HG02943 (cell line): ENCODE measurements at regions not wholly inside any gene's neighbourhood (a gene's known extent, or its start where the extent isn't known, plus 50 kb on each side); places are given as distances from the start of the nearest gene placed in this dataset.

ENCODE experiments used
- ATAC-seq: cut with Tn5 transposase; IDR thresholded peaks from one replicate; pipeline ENCODE4 v1.9.1; 2021; ENCODE audit warnings: mild to moderate bottlenecking, low read depth, moderate library complexity; ENCODE audit not compliant: unreplicated experiment

GRCh38 chr9:19614294-19614693 is 174.5 kb downstream of the SLC24A2 start:
- no peak for ATAC-seq

GRCh38 chr9:19600538-19600937 is 188.3 kb downstream of the SLC24A2 start:
- no peak for ATAC-seq

DNA sequence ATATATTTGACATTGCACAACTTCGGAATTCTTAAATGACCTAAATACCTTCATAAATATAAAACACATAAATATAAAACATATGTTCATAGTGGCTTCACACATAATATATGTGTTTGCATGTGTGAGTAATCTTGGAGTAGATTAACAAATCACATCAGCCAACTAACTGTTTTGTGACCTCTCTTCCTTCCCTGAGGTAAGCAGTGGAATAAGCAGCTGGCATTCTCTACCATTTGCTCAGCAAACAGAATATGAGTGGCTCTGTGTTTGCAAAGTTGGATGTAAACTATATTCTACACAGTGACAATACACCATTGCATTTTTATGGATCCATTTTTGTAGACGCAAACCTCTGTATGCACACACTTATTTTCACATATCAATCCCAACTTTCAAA is 189.9 kb downstream of the ACER2 start:
- ATAC-seq = no peak

DNA sequence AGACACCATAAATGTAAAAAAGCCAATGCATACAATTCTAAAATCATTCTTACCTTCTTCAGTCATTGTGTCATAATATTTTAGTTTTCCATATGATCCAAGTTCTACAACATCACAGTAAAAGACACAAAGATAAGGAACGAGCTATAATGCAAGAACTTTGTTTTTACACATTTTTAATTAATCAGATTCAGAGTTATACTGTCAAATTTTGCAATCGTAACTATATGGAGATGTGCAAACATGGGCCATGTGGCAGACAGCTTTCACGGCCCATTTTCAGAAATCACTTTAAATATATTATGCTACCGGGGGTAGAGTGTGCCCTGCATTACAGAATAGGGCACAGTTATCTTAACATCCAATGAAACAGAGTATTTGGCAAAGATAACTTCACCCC is 188.4 kb downstream of the ACER2 start:
- ATAC-seq = no peak

DNA sequence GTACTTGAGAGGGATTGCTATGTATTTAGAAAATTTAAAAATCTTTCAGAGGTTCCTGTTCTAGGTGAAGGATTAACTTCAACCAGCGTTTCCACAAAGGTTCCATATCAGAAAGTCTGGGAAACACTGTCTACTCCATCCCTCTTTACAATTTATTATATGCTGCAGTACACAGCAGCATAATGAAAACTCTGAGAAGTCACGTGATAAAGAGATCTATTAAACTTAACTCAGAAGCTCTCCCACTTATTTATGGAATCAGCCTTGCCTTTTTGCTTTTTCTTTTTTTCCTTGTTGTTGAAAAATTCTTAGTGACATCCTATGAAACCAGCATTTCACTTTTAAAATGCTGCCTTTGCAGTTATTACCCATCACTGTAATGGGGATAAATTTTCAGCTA is 186.2 kb downstream of the ACER2 start:
- no peak for ATAC-seq

GRCh38 chr9:19587678-19588077 is 178.9 kb downstream of the ACER2 start:
- ATAC-seq = no peak

GRCh38 chr9:19583890-19584289 is 175.1 kb downstream of the ACER2 start:
- ATAC-seq = no peak

- ATAC-seq = no peak
These were observed 168.6 kb downstream of the ACER2 start for GRCh38 chr9:19577411-19577810.

DNA sequence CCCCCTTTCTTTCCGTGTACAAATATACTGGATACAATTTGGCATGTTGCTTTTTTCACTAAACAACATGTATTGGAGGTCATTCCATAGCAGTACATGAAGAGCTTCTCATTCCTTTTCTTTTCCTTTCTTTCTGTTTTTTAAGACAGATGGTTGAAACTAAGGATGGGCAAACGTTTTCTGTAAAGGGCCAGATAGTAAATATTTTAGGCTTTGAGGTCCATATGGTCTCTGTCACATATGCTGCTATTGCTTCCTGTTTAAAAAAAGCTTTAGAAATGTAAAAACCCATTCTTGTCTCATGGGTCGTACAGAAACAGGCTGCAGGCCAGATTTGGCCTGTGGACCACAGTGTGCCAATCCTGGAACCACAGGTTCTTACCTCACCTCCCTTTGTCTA is 160.1 kb downstream of the ACER2 start:
- no peak for ATAC-seq

GRCh38 chr9:19564396-19565061 is 155.7 kb downstream of the ACER2 start:
- ATAC-seq = no peak

DNA sequence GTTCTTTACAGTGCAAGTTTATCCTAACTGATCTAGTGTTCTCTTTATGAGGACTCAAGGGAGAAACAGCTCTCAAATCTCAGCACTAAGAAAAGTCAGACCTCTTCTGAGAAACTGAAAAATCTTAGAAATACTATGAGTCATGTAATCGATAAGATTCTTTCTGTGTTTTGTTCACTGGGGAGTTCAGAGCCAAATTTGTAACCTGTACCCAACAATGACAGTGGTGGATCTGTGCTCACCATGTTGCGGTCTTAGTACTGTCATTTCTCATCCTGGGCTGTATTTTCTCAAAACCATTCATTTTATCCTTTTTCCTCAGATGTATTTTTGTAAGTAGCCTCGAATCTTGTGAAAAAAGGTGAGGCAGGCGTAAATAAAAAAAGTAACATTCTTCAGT is 146.4 kb downstream of the ACER2 start:
- no peak for ATAC-seq

DNA sequence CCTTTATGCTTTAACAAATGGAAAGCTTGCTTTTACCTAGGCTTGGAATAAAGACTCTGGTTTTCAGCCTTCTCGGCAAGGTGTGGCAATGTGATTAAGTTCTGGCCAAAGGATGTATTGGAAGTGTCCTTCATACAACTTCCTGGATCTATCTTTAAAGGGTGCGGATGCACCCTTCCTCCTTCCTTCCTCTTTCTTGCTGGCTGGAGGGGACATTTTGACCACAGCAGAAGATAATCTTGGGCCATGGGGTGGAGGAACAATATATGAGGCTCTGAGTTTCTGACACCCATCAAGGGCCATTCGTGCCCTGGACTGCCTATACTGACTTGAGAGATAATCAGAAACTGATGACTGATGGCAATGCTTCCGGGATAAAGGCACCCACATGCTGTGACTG is 145.7 kb downstream of the ACER2 start:
- no peak for ATAC-seq

GRCh38 chr9:19553441-19553840 is 144.6 kb downstream of the ACER2 start:
- no peak for ATAC-seq

DNA sequence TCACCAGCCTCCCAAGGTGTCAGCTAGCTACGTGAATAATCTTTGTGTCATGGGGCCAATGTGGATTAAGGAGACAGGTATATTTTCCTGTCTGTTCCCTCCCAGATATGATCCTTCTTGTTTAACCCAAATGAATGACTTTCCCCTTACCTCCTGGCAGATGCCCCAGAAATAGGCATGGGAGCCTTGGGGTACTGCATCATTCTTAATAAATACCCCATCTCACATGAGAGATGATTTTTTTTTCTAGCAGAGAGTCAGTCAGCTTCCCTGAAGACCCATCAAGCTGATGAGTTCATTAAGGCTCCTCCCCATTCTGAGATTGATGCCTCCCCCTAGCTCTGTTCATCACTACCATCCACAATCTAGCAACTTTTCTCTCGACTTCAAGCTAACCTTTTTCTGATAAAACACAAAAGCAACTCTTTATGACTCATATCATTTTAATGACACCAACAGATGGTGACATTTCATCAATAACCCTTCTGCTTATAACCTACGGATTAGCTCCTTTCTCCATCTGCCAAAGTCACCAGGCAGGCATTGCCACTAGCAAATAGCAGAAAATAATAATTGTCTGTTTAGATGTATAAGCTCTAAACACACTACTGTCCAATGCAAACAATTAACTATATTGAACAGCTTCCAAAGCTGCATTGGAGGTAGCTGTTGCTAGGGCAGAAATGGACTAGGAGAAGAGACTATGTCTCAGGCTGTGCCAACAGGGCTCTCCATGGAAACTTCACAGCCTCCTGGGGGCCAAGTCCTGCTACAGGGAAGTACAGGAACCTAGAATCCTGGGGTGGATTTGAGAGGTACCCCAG is 143.7 kb downstream of the ACER2 start:
- no peak for ATAC-seq

- no peak for ATAC-seq
These were observed 142.5 kb downstream of the ACER2 start for GRCh38 chr9:19551124-19551929.

- no peak for ATAC-seq
These were observed 141.2 kb downstream of the ACER2 start for GRCh38 chr9:19550009-19550408.

GRCh38 chr9:19533373-19533772 is 124.6 kb downstream of the ACER2 start:
- ATAC-seq = no peak

GRCh38 chr9:19527663-19528062 is 118.9 kb downstream of the ACER2 start:
- no peak for ATAC-seq

GRCh38 chr9:19522558-19522957 is 113.7 kb downstream of the ACER2 start:
- no peak for ATAC-seq

- ATAC-seq = no peak
These were observed 112.4 kb downstream of the ACER2 start for GRCh38 chr9:19521205-19521604.

DNA sequence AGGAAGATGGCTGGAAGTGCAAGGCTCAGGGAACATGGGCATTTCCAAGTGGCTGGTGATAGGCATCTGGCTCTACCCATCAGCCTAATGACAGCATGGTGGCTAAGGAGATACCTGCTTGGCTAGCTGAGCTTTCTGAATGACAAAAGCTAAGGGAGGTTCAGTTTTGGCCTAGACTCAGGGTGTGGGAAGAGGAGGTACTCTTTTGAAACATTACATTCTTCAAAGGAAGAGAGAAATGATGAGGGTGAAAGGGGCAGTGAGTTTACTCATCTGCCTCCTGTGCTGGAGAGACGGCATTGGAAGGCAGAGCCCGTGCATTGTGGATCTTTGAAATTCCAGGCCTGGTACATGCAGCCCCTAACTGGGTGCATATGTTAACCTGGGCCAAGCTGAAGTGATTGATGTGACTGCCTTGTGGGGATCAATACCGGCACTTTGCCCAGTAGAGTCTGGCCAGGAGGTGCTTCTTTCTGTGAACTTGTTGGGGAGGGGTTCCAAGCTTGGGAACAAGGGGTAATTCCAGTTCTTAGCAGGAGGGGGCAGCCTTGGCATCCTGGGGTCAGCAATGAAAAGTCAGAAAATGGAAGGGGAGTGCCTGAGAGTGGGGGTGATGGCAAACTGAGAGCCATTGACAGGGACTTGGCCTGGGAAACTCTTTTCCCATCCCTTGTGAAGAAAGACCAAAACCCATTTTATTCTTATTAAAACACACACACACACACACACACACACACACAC is 108.6 kb downstream of the ACER2 start:
- ATAC-seq = no peak
